Stomach (tissue), 8 donors: ENCODE measurements at regions not wholly inside any gene's neighbourhood (a gene's known extent, or its start where the extent isn't known, plus 50 kb on each side); places are given as distances from the start of the nearest gene placed in this dataset.

Source experiments
- DNase-seq, 2 donors: peaks; one replicate each; pipeline versions ENCODE4 v3.0.0 to v3.0.0-alpha.2; 2013 to 2019
- H3K27ac ChIP-seq, 5 donors: fragments of 200-600 bp in 4 of 5; sonication (generic) in 4 of 5; one replicate each; pipeline ENCODE4 v1.5.1; 2013 to 2019; ENCODE audit warnings: mild to moderate bottlenecking in 1 of 5, moderate library complexity in 1 of 5
- H3K27me3 ChIP-seq, 3 donors: fragments of 200-600 bp; sonication (generic); one replicate each; pipeline ENCODE4 v1.5.1; 2017 to 2019; ENCODE audit warnings: mixed run types in 1 of 3
- H3K36me3 ChIP-seq, 4 donors: fragments of 200-600 bp; sonication (generic); 1 replicate in 3 of 4; 2 replicates in 1 of 4; pipeline ENCODE4 v1.5.1; 2016 to 2019
- H3K4me1 ChIP-seq, 4 donors: fragments of 200-600 bp; sonication (generic); one replicate each; pipeline ENCODE4 v1.5.1; 2016 to 2019
- H3K4me3 ChIP-seq, 4 donors: fragments of 200-600 bp; sonication (generic) in 3 of 4; one replicate each; pipeline ENCODE4 v1.5.1; 2016 to 2019; ENCODE audit warnings: mild to moderate bottlenecking in 1 of 4
- H3K9me3 ChIP-seq, 4 donors: fragments of 200-600 bp; sonication (generic); one replicate each; pipeline ENCODE4 v1.5.1; 2016 to 2019
- EP300 ChIP-seq: sonication (generic); formaldehyde crosslinking; IDR thresholded peaks from one replicate; pipeline ENCODE4 v1.6.1; 2017; ENCODE audit warnings: antibody characterized with exemption
- POLR2A ChIP-seq, 4 donors: fragments of 450-650 bp; IDR thresholded peaks; one replicate each; pipeline ENCODE4 v1.6.1; 2016; ENCODE audit warnings: antibody characterized with exemption in 4 of 4, control low read depth in 2 of 4, mild to moderate bottlenecking in 1 of 4, moderate library complexity in 1 of 4
- POLR2AphosphoS5 ChIP-seq, 3 donors: sonication (generic); formaldehyde crosslinking; IDR thresholded peaks; one replicate each; pipeline ENCODE4 v1.6.1; 2016; ENCODE audit warnings: antibody characterized with exemption in 3 of 3
- WGBS, 5 donors: extraction: QIAGEN DNeasy Blood & Tissue Kit in 3 of 5; methylation state at CpG; one replicate each; pipeline versions ENCODE4 v1.1.5 to v1.1.7; 2013 to 2018; 5-methylcytosine and 5-hydroxymethylcytosine counted together
- intact Hi-C: fragments of 100-400 bp; cut with DNase I; formaldehyde crosslinking; loops from one replicate; pipeline ENCODE4 v1.15.1; 2023; ENCODE audit warnings: low total_unique reads
- TF ChIP-seq, protein P1 (sequence below), 7 experiments: fragments of 450-650 bp in 4 of 7; fragments of 200-600 bp in 3 of 7; sonication (generic) in 3 of 7; IDR thresholded peaks; one replicate each; pipeline ENCODE4 v1.5.1; 2016 to 2019; ENCODE audit warnings: antibody characterized with exemption in 7 of 7, control low read depth in 2 of 7, mild to moderate bottlenecking in 1 of 7
- donor health status: healthy with polysubstance abuse.
- donor health status: Bipolar disorder and iron deficiency.
- donor health status: healthy.

DNA sequence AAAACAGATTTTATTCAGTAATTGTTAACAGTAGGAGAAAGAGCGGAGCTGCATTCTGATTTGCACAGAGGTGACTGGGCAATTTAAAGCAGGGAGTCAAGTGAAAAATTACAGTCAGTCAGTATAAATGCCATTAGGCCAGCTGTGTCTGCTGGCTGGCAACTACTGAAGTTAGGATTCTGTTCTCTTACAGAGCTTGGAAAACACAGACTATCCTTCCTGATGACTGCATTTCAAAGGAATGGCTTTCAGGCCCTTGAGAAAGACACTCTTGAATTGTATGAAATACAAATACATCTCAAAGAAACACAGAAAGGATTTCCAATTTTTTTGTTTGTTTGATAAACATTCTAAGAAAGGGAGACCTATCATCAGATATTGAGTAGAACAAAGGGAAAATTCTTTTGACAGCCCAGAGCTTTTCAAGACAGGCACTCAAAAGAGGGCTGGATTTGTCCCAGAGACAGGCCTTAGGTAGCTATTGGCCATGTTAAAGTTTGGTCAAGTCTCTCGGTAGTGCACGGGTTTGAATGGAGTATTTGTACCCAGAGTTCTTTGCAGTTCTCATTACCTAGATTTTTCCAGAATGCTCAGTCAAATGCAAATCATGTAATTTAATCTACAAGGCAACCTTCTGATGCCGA lies 551.2 kb upstream of the CCDC54 start:
- TF ChIP-seq EP300: no peak
- TF ChIP-seq POLR2A (IDR thresholded peaks at IDR 0.05): no peak
- TF ChIP-seq, protein P1, sequence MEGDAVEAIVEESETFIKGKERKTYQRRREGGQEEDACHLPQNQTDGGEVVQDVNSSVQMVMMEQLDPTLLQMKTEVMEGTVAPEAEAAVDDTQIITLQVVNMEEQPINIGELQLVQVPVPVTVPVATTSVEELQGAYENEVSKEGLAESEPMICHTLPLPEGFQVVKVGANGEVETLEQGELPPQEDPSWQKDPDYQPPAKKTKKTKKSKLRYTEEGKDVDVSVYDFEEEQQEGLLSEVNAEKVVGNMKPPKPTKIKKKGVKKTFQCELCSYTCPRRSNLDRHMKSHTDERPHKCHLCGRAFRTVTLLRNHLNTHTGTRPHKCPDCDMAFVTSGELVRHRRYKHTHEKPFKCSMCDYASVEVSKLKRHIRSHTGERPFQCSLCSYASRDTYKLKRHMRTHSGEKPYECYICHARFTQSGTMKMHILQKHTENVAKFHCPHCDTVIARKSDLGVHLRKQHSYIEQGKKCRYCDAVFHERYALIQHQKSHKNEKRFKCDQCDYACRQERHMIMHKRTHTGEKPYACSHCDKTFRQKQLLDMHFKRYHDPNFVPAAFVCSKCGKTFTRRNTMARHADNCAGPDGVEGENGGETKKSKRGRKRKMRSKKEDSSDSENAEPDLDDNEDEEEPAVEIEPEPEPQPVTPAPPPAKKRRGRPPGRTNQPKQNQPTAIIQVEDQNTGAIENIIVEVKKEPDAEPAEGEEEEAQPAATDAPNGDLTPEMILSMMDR (IDR thresholded peaks at IDR 0.05): no peak
- no peak for TF ChIP-seq POLR2AphosphoS5 (IDR thresholded peaks at IDR 0.05)
- Histone ChIP-seq H3K4me3 (no peak overlapping the region), H3K9me3 (no peaks in the 10 kb centered on the region), H3K36me3 (no peaks in the 10 kb centered on the region), H3K27ac (no peak overlapping the region), H3K27me3 (no peaks in the 10 kb centered on the region), H3K4me1 (peaks cover 0 to 3% (median 0%) of the 10 kb centered on the region in 4 donors)
- intact Hi-C loops: no loop called here
- WGBS, 5 donors: 58 to 74% (median 65%) methylated on average over 4 of the region's 4 CpGs
- peak in 1 of 2 donors; percentile 55 for DNase-seq

DNA sequence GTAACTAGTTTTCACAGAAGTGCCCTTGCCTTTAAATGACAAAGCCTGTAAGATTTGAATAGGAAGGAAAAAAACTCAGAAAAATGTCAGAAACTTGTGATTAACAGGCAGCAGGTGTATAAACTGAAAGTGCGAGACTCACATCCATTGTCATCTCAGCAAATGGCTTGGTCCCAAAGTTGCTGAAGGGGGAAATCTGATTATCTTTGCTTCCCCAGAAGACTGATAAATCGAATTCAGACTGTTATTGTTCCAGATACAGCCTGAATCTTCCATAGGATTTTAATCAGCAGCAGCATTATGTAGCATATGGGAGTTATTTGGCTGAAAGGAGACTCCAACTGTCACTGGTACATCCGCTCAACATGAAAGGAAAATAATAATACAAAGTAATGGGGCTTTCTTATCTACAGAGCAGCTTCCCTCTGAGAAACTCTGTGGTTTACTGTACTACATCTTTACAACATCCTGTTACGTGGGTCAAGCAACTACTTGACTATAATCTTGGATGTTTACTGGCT lies 550.4 kb upstream of the CCDC54 start:
- H3K4me3 ChIP-seq: no peak overlapping the region
- no peaks in the 10 kb centered on the region for H3K27me3 ChIP-seq
- peaks cover 0 to 4% (median 0%) of the 10 kb centered on the region in 4 donors for H3K9me3 ChIP-seq
- TF ChIP-seq, protein P1 (IDR thresholded peaks at IDR 0.05): no peak
- no peak for TF ChIP-seq POLR2A (IDR thresholded peaks at IDR 0.05)
- TF ChIP-seq POLR2AphosphoS5 (IDR thresholded peaks at IDR 0.05): no peak
- no peak for TF ChIP-seq EP300
- intact Hi-C loops: no loop called here
- WGBS, 5 donors: 54 to 68% (median 63%) methylated on average over 4 of the region's 4 CpGs
- no peak for DNase-seq
- peaks cover 0 to 3% (median 0%) of the 10 kb centered on the region in 4 donors for H3K4me1 ChIP-seq
- H3K27ac ChIP-seq: no peak overlapping the region
- no peaks in the 10 kb centered on the region for H3K36me3 ChIP-seq

DNA sequence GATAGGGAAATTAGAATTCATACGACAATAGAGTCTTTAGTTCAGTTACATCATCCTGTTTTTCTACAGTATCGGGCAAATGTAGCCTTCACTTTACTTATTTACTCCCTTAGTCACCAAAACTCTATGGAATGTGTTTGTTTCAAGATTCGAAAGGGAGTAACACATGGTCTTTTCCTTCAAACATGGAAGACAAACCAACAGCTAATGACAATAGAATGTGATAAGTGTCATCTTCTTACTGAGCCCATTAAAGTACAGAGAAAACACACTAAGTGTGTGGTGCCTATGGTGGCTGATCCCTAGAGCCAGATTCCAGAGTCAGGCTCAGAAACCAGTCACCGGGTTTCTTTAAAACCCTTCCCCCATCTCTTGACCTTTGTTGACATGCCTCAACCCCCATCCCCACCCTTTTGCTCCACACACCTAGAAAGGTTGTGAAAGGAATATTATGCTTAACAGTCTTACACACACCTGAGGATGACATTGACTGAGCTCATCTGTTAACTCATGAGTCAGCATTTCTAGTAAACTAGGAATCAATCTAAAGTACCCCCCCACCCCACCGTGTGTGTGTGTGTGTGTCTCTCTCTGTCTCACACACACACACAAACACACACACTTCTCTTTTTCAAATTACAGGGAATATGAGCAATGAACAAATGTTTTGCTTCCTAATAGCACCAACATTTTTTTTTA lies 549.6 kb upstream of the CCDC54 start:
- Histone ChIP-seq H3K4me3 (no peak overlapping the region), H3K36me3 (no peaks in the 10 kb centered on the region)

DNA sequence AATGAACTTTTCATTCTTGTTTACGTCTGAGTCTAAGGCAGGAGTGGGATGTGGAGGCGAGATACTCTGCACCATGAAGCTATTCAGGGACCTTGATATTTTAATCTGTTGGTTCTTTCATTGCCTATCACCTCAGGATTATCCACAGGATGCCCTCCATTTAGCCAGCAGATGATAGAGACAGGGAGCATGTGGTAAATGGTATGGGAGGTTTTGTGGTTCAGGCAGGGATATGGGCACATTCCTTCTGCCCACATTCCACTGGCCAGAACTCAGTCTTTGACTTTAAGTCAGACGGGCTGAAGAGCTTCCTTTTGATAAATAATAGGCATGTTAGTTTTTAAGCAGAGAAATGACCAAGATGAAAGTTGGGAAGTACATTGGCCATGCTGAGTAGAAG lies 548.0 kb upstream of the CCDC54 start:
- no peak overlapping the region for H3K4me3 ChIP-seq
- TF ChIP-seq EP300 (no peak), POLR2AphosphoS5 (IDR thresholded peaks at IDR 0.05) (no peak), POLR2A (IDR thresholded peaks at IDR 0.05) (no peak)
- TF ChIP-seq, protein P1 (IDR thresholded peaks at IDR 0.05): no peak
- no peaks in the 10 kb centered on the region for H3K36me3 ChIP-seq
- no peak overlapping the region for H3K27ac ChIP-seq
- H3K9me3 ChIP-seq: peaks cover 0 to 13% (median 3%) of the 10 kb centered on the region in 4 donors
- peaks cover 0 to 3% (median 0%) of the 10 kb centered on the region in 4 donors for H3K4me1 ChIP-seq
- intact Hi-C loops: no loop called here
- no peaks in the 10 kb centered on the region for H3K27me3 ChIP-seq
- no peak for DNase-seq
- WGBS, 5 donors: 46 to 51% (median 50%) methylated on average over 3 of the region's 3 CpGs

More for the DNA sequence above, 549.6 kb upstream of the CCDC54 start:
- H3K27ac ChIP-seq: no peak overlapping the region
- no peak for DNase-seq
- no peaks in the 10 kb centered on the region for H3K27me3 ChIP-seq
- peaks cover 0 to 13% (median 3%) of the 10 kb centered on the region in 4 donors for H3K9me3 ChIP-seq
- WGBS, 5 donors: 66 to 76% (median 67%) methylated on average over 5 of the region's 5 CpGs
- intact Hi-C loops: no loop called here
- TF ChIP-seq EP300 (no peak), POLR2A (IDR thresholded peaks at IDR 0.05) (no peak), POLR2AphosphoS5 (IDR thresholded peaks at IDR 0.05) (no peak)
- TF ChIP-seq, protein P1 (IDR thresholded peaks at IDR 0.05): no peak
- H3K4me1 ChIP-seq: peaks cover 0 to 3% (median 0%) of the 10 kb centered on the region in 4 donors
